ENCODE measurements at regions not wholly inside any gene's neighbourhood (a gene's known extent, or its start where the extent isn't known, plus 50 kb on each side); places are given as distances from the start of the nearest gene placed in this dataset.
A peak's percentile ranks its signal among the peaks of the same experiment; 100 is the strongest.

DNA sequence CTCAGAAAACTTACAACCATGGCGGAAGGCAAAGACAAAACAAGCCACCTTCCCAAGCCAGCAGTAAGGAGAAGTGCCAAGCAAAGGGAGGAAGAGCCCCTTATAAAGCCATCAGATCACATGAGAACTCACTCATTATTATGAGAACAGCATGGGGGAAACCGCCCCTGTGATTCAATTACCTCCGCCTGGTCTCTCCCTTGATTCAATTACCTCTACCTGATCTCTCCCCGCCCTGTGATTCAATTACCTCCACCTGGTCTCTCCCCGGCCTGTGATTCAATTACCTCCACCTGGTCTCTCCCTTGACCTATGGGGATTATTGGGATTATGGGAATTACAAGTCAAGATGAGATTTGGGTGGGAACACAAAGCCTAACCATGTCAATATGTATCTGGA, 467.3 kb upstream of the FTMT start:
- Histone ChIP-seq H3K4me3 (ENCODE audit: low read depth in 2 of 2, low read length in 1 of 2) (no peak overlapping the region), H3K27me3 (ENCODE audit: insufficient read depth) (no peaks in the 10 kb centered on the region), H3K4me1 (ENCODE audit: control insufficient read depth in 1 of 2, insufficient read depth in 2 of 2, low read depth in 1 of 2, low read length in 1 of 2) (no peaks in the 10 kb centered on the region), H3K36me3 (replicated peaks in 1 of 2; ENCODE audit: control insufficient read depth in 1 of 2, insufficient read depth in 2 of 2, low read length in 1 of 2) (no peaks in the 10 kb centered on the region), H3K4me2 (no peak overlapping the region), H3F3A (replicated peaks; ENCODE audit: insufficient read depth) (no peaks in the 10 kb centered on the region), H3K79me2 (ENCODE audit: insufficient read depth) (no peaks in the 10 kb centered on the region), H3K9ac (no peak overlapping the region), H3K9me3 (no peaks in the 10 kb centered on the region), H4K20me1 (ENCODE audit: insufficient read depth) (no peaks in the 10 kb centered on the region), H3K27ac (ENCODE audit: low read depth in 2 of 2, low read length in 1 of 2) (no peak overlapping the region), H3K9me2 (no peaks in the 10 kb centered on the region; the same call in 1 of the 2 replicates), H2AFZ (ENCODE audit: low read depth) (0 out of 2 replicates have a peak overlapping the region, but pooled peaks have one; percentile 27)
- ChIA-PET CTCF (no interaction called here), POLR2A (no interaction called here)
- WGBS (ENCODE audit: low lambda C conversion rate): 81% methylated on average over 5 of the region's 5 CpGs
- no peak for DNase-seq
- TF ChIP-seq, protein P1, sequence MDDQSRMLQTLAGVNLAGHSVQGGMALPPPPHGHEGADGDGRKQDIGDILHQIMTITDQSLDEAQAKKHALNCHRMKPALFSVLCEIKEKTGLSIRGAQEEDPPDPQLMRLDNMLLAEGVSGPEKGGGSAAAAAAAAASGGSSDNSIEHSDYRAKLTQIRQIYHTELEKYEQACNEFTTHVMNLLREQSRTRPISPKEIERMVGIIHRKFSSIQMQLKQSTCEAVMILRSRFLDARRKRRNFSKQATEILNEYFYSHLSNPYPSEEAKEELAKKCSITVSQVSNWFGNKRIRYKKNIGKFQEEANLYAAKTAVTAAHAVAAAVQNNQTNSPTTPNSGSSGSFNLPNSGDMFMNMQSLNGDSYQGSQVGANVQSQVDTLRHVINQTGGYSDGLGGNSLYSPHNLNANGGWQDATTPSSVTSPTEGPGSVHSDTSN (IDR thresholded peaks at IDR 0.05): no peak
- no peak for TF ChIP-seq SMC3 (IDR thresholded peaks at IDR 0.05; ENCODE audit: low read depth, low read length)
- TF ChIP-seq NFIC (IDR thresholded peaks at IDR 0.05; ENCODE audit: borderline replicate concordance): no peak
- TF ChIP-seq, protein P2, sequence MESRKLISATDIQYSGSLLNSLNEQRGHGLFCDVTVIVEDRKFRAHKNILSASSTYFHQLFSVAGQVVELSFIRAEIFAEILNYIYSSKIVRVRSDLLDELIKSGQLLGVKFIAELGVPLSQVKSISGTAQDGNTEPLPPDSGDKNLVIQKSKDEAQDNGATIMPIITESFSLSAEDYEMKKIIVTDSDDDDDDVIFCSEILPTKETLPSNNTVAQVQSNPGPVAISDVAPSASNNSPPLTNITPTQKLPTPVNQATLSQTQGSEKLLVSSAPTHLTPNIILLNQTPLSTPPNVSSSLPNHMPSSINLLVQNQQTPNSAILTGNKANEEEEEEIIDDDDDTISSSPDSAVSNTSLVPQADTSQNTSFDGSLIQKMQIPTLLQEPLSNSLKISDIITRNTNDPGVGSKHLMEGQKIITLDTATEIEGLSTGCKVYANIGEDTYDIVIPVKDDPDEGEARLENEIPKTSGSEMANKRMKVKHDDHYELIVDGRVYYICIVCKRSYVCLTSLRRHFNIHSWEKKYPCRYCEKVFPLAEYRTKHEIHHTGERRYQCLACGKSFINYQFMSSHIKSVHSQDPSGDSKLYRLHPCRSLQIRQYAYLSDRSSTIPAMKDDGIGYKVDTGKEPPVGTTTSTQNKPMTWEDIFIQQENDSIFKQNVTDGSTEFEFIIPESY (IDR thresholded peaks at IDR 0.05; ENCODE audit: borderline replicate concordance, low read depth): no peak
- TF ChIP-seq, protein P3, sequence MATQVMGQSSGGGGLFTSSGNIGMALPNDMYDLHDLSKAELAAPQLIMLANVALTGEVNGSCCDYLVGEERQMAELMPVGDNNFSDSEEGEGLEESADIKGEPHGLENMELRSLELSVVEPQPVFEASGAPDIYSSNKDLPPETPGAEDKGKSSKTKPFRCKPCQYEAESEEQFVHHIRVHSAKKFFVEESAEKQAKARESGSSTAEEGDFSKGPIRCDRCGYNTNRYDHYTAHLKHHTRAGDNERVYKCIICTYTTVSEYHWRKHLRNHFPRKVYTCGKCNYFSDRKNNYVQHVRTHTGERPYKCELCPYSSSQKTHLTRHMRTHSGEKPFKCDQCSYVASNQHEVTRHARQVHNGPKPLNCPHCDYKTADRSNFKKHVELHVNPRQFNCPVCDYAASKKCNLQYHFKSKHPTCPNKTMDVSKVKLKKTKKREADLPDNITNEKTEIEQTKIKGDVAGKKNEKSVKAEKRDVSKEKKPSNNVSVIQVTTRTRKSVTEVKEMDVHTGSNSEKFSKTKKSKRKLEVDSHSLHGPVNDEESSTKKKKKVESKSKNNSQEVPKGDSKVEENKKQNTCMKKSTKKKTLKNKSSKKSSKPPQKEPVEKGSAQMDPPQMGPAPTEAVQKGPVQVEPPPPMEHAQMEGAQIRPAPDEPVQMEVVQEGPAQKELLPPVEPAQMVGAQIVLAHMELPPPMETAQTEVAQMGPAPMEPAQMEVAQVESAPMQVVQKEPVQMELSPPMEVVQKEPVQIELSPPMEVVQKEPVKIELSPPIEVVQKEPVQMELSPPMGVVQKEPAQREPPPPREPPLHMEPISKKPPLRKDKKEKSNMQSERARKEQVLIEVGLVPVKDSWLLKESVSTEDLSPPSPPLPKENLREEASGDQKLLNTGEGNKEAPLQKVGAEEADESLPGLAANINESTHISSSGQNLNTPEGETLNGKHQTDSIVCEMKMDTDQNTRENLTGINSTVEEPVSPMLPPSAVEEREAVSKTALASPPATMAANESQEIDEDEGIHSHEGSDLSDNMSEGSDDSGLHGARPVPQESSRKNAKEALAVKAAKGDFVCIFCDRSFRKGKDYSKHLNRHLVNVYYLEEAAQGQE (IDR thresholded peaks at IDR 0.05; ENCODE audit: low read depth, low read length): no peak
- no peak for TF ChIP-seq FOSL2 (IDR thresholded peaks at IDR 0.05; ENCODE audit: borderline replicate concordance, low read depth)
- no peak for TF ChIP-seq CHD2 (IDR thresholded peaks at IDR 0.05; ENCODE audit: low read length, partially characterized antibody)
- TF ChIP-seq RXRA (IDR thresholded peaks at IDR 0.05; ENCODE audit: borderline replicate concordance, low read depth): no peak
- TF ChIP-seq GATA2 (CRISPR knock-in tag; IDR thresholded peaks at IDR 0.05): no peak
- TF ChIP-seq, protein P4, sequence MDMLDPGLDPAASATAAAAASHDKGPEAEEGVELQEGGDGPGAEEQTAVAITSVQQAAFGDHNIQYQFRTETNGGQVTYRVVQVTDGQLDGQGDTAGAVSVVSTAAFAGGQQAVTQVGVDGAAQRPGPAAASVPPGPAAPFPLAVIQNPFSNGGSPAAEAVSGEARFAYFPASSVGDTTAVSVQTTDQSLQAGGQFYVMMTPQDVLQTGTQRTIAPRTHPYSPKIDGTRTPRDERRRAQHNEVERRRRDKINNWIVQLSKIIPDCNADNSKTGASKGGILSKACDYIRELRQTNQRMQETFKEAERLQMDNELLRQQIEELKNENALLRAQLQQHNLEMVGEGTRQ (IDR thresholded peaks at IDR 0.05; ENCODE audit: borderline replicate concordance, low read depth, low read length): no peak
- TF ChIP-seq RFX5 (IDR thresholded peaks at IDR 0.05; ENCODE audit: low read length): no peak
- TF ChIP-seq EP300 (IDR thresholded peaks at IDR 0.05; ENCODE audit: borderline replicate concordance in 1 of 2, low read depth in 1 of 2, low read length in 1 of 2): no peak
- no peak for TF ChIP-seq TEAD4 (IDR thresholded peaks at IDR 0.05; ENCODE audit: borderline replicate concordance, insufficient read depth)
- no peak for TF ChIP-seq FOXJ3 (CRISPR knock-in tag; IDR thresholded peaks at IDR 0.05)

Data from SK-N-SH (cell line).